ENCODE measurements at regions not wholly inside any gene's neighbourhood (a gene's known extent, or its start where the extent isn't known, plus 50 kb on each side); places are given as distances from the start of the nearest gene placed in this dataset.

GRCh38 chr3:188949456-188949855 lies 222.3 kb upstream of the TPRG1 start:
- no peak for TF ChIP-seq CTCF (IDR thresholded peaks at IDR 0.05)
- intact Hi-C loops (cut with DNase I), result loop anchor here (2.0 to 10.0 kb wide), 3 partner anchors 685 to 1209 kb away; partner anchors contain the start of gene LPP
- Histone ChIP-seq H3K9ac (ENCODE audit: low read depth in 2 of 2, low read length in 2 of 2) (no peak overlapping the region), H3K4me3 (no peak overlapping the region), H3K27ac (peak overlapping the region; percentile 59), H3K36me3 (no peaks in the 10 kb centered on the region), H3K9me3 (no peaks in the 10 kb centered on the region), H3K27me3 (no peaks in the 10 kb centered on the region), H3K4me1 (no peaks in the 10 kb centered on the region)
- DNase-seq, result no peak

GRCh38 chr3:188949996-188950395 lies 221.8 kb upstream of the TPRG1 start:
- Histone ChIP-seq H3K9ac (ENCODE audit: low read depth in 2 of 2, low read length in 2 of 2) (no peak overlapping the region), H3K27ac (peak overlapping the region; percentile 23), H3K4me3 (no peak overlapping the region), H3K27me3 (no peaks in the 10 kb centered on the region), H3K4me1 (no peaks in the 10 kb centered on the region), H3K36me3 (no peaks in the 10 kb centered on the region), H3K9me3 (no peaks in the 10 kb centered on the region)
- intact Hi-C loops (cut with DNase I), result loop anchor here (2.0 to 10.0 kb wide), 4 partner anchors 685 to 1209 kb away; partner anchors contain the start of gene LPP
- no peak for DNase-seq
- no peak for TF ChIP-seq CTCF (IDR thresholded peaks at IDR 0.05)

- peak overlapping the region; percentile 24 for H3K27ac ChIP-seq
- H3K9ac ChIP-seq (ENCODE audit: low read depth in 2 of 2, low read length in 2 of 2), result no peak overlapping the region
- TF ChIP-seq CTCF (IDR thresholded peaks at IDR 0.05), result no peak
- H3K4me3 ChIP-seq, result no peak overlapping the region
- intact Hi-C loops (cut with DNase I), result loop anchor here (10.0 kb wide), 1 partner anchor 896 kb away; no protein-coding TSS in a partner anchor
- H3K27me3 ChIP-seq, result no peaks in the 10 kb centered on the region
- H3K9me3 ChIP-seq, result no peaks in the 10 kb centered on the region
- no peaks in the 10 kb centered on the region for H3K4me1 ChIP-seq
- peak; percentile 67 for DNase-seq
- no peaks in the 10 kb centered on the region for H3K36me3 ChIP-seq
Observed at GRCh38 chr3:188950832-188951489, 220.8 kb upstream of the TPRG1 start.

- Histone ChIP-seq H3K27me3 (no peaks in the 10 kb centered on the region), H3K9ac (ENCODE audit: low read depth in 2 of 2, low read length in 2 of 2) (peak overlapping the region in 1 of 2 donors; percentile 9), H3K27ac (no peak overlapping the region), H3K4me1 (no peaks in the 10 kb centered on the region), H3K36me3 (no peaks in the 10 kb centered on the region), H3K4me3 (no peak overlapping the region), H3K9me3 (no peaks in the 10 kb centered on the region)
- intact Hi-C loops (cut with DNase I), result loop anchor here (10.0 kb wide), 1 partner anchor 897 kb away; no protein-coding TSS in a partner anchor
- DNase-seq, result no peak
- TF ChIP-seq CTCF (IDR thresholded peaks at IDR 0.05), result no peak
Observed at GRCh38 chr3:188951734-188952133, 220.0 kb upstream of the TPRG1 start.

- no peak overlapping the region for H3K27ac ChIP-seq
- no peaks in the 10 kb centered on the region for H3K27me3 ChIP-seq
- intact Hi-C loops (cut with DNase I), result loop anchor here (10.0 kb wide), 1 partner anchor 900 kb away; no protein-coding TSS in a partner anchor
- no peak overlapping the region for H3K9ac ChIP-seq (ENCODE audit: low read depth in 2 of 2, low read length in 2 of 2)
- no peak overlapping the region for H3K4me3 ChIP-seq
- no peaks in the 10 kb centered on the region for H3K9me3 ChIP-seq
- DNase-seq, result peak; percentile 90
- H3K36me3 ChIP-seq, result no peaks in the 10 kb centered on the region
- H3K4me1 ChIP-seq, result no peaks in the 10 kb centered on the region
- TF ChIP-seq CTCF (IDR thresholded peaks at IDR 0.05), result peak; percentile 94
Observed at GRCh38 chr3:188954590-188955208, 217.1 kb upstream of the TPRG1 start.
